Liver (tissue), 8 donors: ENCODE measurements at regions not wholly inside any gene's neighbourhood (a gene's known extent, or its start where the extent isn't known, plus 50 kb on each side); places are given as distances from the start of the nearest gene placed in this dataset.

Experiments used
- DNase-seq: peaks from one replicate; pipeline ENCODE4 v3.0.0-alpha.2; 2017; ENCODE audit warnings: low spot score
- H3K27ac ChIP-seq, 2 donors: one replicate each; pipeline ENCODE4 v1.7.0; 2013; ENCODE audit warnings: inconsistent platforms in 2 of 2, low read length in 2 of 2, control low read depth in 1 of 2, low read depth in 1 of 2, mild to moderate bottlenecking in 1 of 2
- H3K27me3 ChIP-seq, 4 donors: one replicate each; pipeline versions ENCODE4 v1.6.1 to v1.7.0; 2013; ENCODE audit warnings: low read length in 3 of 4, inconsistent platforms in 1 of 4, mild to moderate bottlenecking in 1 of 4, moderate library complexity in 1 of 4; ENCODE audit not compliant: control insufficient read depth in 4 of 4, insufficient read depth in 4 of 4
- H3K36me3 ChIP-seq, 4 donors: one replicate each; pipeline versions ENCODE4 v1.6.1 to v1.7.0; 2013; ENCODE audit warnings: low read length in 3 of 4, mild to moderate bottlenecking in 3 of 4, low read depth in 1 of 4, moderate library complexity in 1 of 4; ENCODE audit not compliant: control insufficient read depth in 4 of 4, insufficient read depth in 3 of 4
- H3K4me1 ChIP-seq, 4 donors: one replicate each; pipeline versions ENCODE4 v1.6.1 to v1.7.0; 2013; ENCODE audit warnings: low read length in 3 of 4, mild to moderate bottlenecking in 3 of 4, moderate library complexity in 1 of 4; ENCODE audit not compliant: control insufficient read depth in 4 of 4, insufficient read depth in 4 of 4
- H3K4me3 ChIP-seq, 3 donors: one replicate each; pipeline versions ENCODE4 v1.6.1 to v1.7.0; 2013; ENCODE audit warnings: low read length in 3 of 3, control low read depth in 1 of 3, low read depth in 1 of 3, mild to moderate bottlenecking in 1 of 3
- H3K9ac ChIP-seq, 2 donors: one replicate each; pipeline ENCODE4 v1.7.0; 2013; ENCODE audit warnings: low read length in 2 of 2, mild to moderate bottlenecking in 2 of 2, moderate library complexity in 2 of 2, control low read depth in 1 of 2, low read depth in 1 of 2
- H3K9me3 ChIP-seq, 4 donors: one replicate each; pipeline versions ENCODE4 v1.6.1 to v1.7.0; 2013; ENCODE audit warnings: low read length in 3 of 4; ENCODE audit not compliant: control insufficient read depth in 4 of 4
- CTCF ChIP-seq: fragments of 150-350 bp; IDR thresholded peaks from 2 replicates; pipeline ENCODE4 v1.5.1; 2017; ENCODE audit warnings: improper control_type of control experiment, low read depth, low read length; ENCODE audit not compliant: missing input control
- EGR1 ChIP-seq, 2 donors: IDR thresholded peaks; 2 replicates each; pipeline ENCODE4 v1.6.1; 2016 to 2018; ENCODE audit warnings: antibody characterized with exemption in 2 of 2, low read depth in 2 of 2
- FOXA1 ChIP-seq: IDR thresholded peaks from 2 replicates; pipeline ENCODE4 v1.6.1; 2016; ENCODE audit warnings: antibody characterized with exemption
- FOXA2 ChIP-seq: IDR thresholded peaks from 2 replicates; pipeline ENCODE4 v1.6.1; 2016; ENCODE audit warnings: antibody characterized with exemption
- HNF4A ChIP-seq, 2 donors: conservative IDR thresholded peaks; 2 replicates each; pipeline ENCODE4 v1.6.1; 2016; ENCODE audit warnings: antibody characterized with exemption in 2 of 2, mild to moderate bottlenecking in 2 of 2
- HNF4G ChIP-seq: IDR thresholded peaks from 2 replicates; pipeline ENCODE4 v1.6.1; 2016; ENCODE audit warnings: antibody characterized with exemption
- NR2F2 ChIP-seq: IDR thresholded peaks from 2 replicates; pipeline ENCODE4 v1.6.1; 2016; ENCODE audit warnings: antibody characterized with exemption
- RAD21 ChIP-seq, 2 donors: IDR thresholded peaks; 2 replicates each; pipeline ENCODE4 v1.6.1; 2016; ENCODE audit warnings: antibody characterized with exemption in 2 of 2, mild to moderate bottlenecking in 2 of 2
- RXRA ChIP-seq, 2 donors: IDR thresholded peaks; 2 replicates each; pipeline ENCODE4 v1.6.1; 2017 to 2018; ENCODE audit warnings: antibody characterized with exemption in 2 of 2, mild to moderate bottlenecking in 1 of 2
- TAF1 ChIP-seq: conservative IDR thresholded peaks from 2 replicates; pipeline ENCODE4 v1.6.1; 2016; ENCODE audit warnings: antibody characterized with exemption, mild to moderate bottlenecking
- YY1 ChIP-seq: IDR thresholded peaks from 2 replicates; pipeline ENCODE4 v1.6.1; 2016; ENCODE audit warnings: antibody characterized with exemption, mild to moderate bottlenecking
- ZBTB33 ChIP-seq: IDR thresholded peaks from 2 replicates; pipeline ENCODE4 v1.6.1; 2016; ENCODE audit warnings: antibody characterized with exemption
- whole genome bisulfite sequencing: extraction: QIAGEN DNeasy Blood & Tissue Kit; methylation state at CpG from one replicate; pipeline ENCODE4 v1.1.7; 2013; 5-methylcytosine and 5-hydroxymethylcytosine counted together
- TF ChIP-seq, protein P1 (sequence below): IDR thresholded peaks from 2 replicates; pipeline ENCODE4 v1.6.1; 2016; ENCODE audit warnings: antibody characterized with exemption
- donor health status: healthy.
- donor health status: healthy.
- donor health status: healthy.
- donor health status: healthy.
- donor health status: healthy.

DNA sequence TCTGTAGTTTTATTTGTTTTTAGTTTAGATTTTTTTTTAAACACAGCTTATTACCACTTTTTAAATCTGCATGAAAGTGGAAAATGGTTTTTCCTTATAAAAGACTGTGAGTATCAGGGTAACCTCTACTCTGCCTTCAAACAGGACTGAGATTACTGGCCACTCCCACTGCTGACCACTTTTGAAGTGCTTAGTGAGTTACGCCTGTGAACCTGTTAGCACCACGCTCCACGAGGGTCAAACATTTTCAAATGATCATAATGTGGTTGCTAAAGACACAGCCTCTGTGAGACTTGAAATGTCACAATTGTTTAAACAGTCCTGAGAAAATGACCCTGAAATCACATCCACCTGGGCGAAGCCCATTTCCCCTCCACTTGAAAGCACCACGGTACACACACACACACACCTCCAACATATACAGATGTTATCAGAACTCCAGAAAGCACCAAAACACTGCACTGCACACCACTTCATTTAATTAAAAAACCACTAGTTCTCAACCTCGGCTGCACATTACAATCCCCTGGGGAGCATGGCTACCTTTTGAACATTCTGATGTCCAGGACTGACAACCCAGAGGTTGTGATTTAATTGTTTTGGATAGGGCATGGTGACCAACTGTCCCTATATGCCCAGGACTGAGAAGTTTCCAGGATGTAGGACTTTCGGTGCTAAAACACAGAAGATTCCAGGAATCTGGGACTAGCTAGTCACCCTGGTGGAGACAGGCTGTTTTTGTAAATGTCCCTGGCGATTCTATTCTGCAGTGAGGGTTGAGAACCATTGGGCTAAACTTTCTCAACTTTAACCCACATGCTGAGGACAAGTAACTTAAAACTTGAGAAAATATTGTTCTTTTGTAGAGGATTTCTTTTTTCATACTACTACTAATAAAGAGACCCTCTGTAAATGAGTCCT, 176.4 kb upstream of the MYLIP start:
- WGBS: 80% methylated on average over 8 of the region's 8 CpGs
- TF ChIP-seq YY1 (no peak), RAD21 (IDR thresholded peaks at IDR 0.05) (no peak), ZBTB33 (no peak), HNF4A (conservative IDR thresholded peaks at IDR 0.05) (no peak), HNF4G (no peak), CTCF (no peak), TAF1 (no peak), FOXA2 (no peak), RXRA (IDR thresholded peaks at IDR 0.05) (no peak)
- TF ChIP-seq, protein P1, sequence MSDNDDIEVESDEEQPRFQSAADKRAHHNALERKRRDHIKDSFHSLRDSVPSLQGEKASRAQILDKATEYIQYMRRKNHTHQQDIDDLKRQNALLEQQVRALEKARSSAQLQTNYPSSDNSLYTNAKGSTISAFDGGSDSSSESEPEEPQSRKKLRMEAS: no peak
- no peak for DNase-seq

GRCh38 chr6:15950962-15951569, 177.8 kb upstream of the MYLIP start:
- H3K9ac ChIP-seq: no peak overlapping the region
- no peaks in the 10 kb centered on the region for H3K4me1 ChIP-seq
- TF ChIP-seq HNF4A (conservative IDR thresholded peaks at IDR 0.05): no peak
- TF ChIP-seq FOXA1: no peak
- no peak overlapping the region for H3K27ac ChIP-seq
- no peak for DNase-seq
- no peak overlapping the region for H3K4me3 ChIP-seq
- H3K27me3 ChIP-seq: peaks cover 0 to 5% (median 0%) of the 10 kb centered on the region in 4 donors
- no peaks in the 10 kb centered on the region for H3K36me3 ChIP-seq
- 72% methylated on average over 3 of the region's 3 CpGs for WGBS
- no peaks in the 10 kb centered on the region for H3K9me3 ChIP-seq

More for the DNA sequence above, 176.4 kb upstream of the MYLIP start:
- Histone ChIP-seq H3K4me1 (peaks cover 0 to 4% (median 2%) of the 10 kb centered on the region in 4 donors), H3K27me3 (peaks cover 0 to 5% (median 0%) of the 10 kb centered on the region in 4 donors), H3K9me3 (no peaks in the 10 kb centered on the region), H3K27ac (no peak overlapping the region), H3K9ac (no peak overlapping the region), H3K4me3 (no peak overlapping the region), H3K36me3 (no peaks in the 10 kb centered on the region)

GRCh38 chr6:15949982-15950381, 178.9 kb upstream of the MYLIP start:
- Histone ChIP-seq H3K27ac (no peak overlapping the region), H3K9me3 (no peaks in the 10 kb centered on the region), H3K27me3 (peaks cover 0 to 5% (median 0%) of the 10 kb centered on the region in 4 donors), H3K36me3 (no peaks in the 10 kb centered on the region), H3K4me3 (no peak overlapping the region), H3K9ac (no peak overlapping the region), H3K4me1 (no peaks in the 10 kb centered on the region)
- WGBS: 68% methylated on average over 1 of the region's 1 CpG
- no peak for DNase-seq
- TF ChIP-seq EGR1 (IDR thresholded peaks at IDR 0.05; ENCODE audit: low read depth in 2 of 2) (no peak), FOXA2 (no peak), RAD21 (IDR thresholded peaks at IDR 0.05) (no peak), NR2F2 (no peak), TAF1 (no peak), FOXA1 (no peak)
